ENCODE measurements at regions not wholly inside any gene's neighbourhood (a gene's known extent, or its start where the extent isn't known, plus 50 kb on each side); places are given as distances from the start of the nearest gene placed in this dataset.

DNA sequence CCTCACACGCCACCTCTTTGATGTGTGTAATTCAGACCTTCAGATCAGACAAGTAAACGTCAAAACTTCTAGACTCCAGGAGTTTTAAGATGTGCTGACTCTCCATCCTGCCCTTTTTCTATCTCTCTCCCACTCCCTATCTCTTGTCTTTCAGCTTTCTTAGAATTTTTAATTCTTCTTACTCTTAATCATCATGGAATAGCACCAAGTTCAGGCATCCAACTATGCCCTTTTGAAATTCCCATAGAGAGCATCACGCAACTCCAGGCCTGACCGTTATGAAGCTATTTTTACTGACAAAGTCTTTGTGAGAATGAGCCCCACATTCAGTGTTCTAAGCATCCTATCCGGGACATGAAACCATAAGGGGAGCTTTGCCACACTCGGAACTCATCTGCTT is 62.6 kb downstream of the CTAGE1 start:
- H3K27me3 ChIP-seq (ENCODE audit: insufficient read depth): peaks cover 67% of the 10 kb centered on the region
- no peaks in the 10 kb centered on the region for H3K36me3 ChIP-seq (replicated peaks in 1 of 2; ENCODE audit: control insufficient read depth in 1 of 2, insufficient read depth in 2 of 2, low read length in 1 of 2)
- no peaks in the 10 kb centered on the region for H3K4me1 ChIP-seq (ENCODE audit: control insufficient read depth in 1 of 2, insufficient read depth in 2 of 2, low read depth in 1 of 2, low read length in 1 of 2)
- ChIA-PET CTCF (no interaction called here), POLR2A (no interaction called here)
- H3K9ac ChIP-seq: no peak overlapping the region
- H3K9me2 ChIP-seq: no peaks in the 10 kb centered on the region
- H3K4me2 ChIP-seq: no peak overlapping the region
- TF ChIP-seq FOSL2 (IDR thresholded peaks at IDR 0.05; ENCODE audit: borderline replicate concordance, low read depth): no peak
- TF ChIP-seq RXRA (IDR thresholded peaks at IDR 0.05; ENCODE audit: borderline replicate concordance, low read depth): no peak
- no peak for TF ChIP-seq FOXM1 (IDR thresholded peaks at IDR 0.05; ENCODE audit: low read depth)
- no peak for TF ChIP-seq SMC3 (IDR thresholded peaks at IDR 0.05; ENCODE audit: low read depth, low read length)
- no peak for TF ChIP-seq TCF12 (IDR thresholded peaks at IDR 0.05)
- TF ChIP-seq, protein P1, sequence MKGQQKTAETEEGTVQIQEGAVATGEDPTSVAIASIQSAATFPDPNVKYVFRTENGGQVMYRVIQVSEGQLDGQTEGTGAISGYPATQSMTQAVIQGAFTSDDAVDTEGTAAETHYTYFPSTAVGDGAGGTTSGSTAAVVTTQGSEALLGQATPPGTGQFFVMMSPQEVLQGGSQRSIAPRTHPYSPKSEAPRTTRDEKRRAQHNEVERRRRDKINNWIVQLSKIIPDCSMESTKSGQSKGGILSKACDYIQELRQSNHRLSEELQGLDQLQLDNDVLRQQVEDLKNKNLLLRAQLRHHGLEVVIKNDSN (IDR thresholded peaks at IDR 0.05; ENCODE audit: borderline replicate concordance, low read depth): no peak
- TF ChIP-seq NFIC (IDR thresholded peaks at IDR 0.05; ENCODE audit: borderline replicate concordance): no peak
- no peak for TF ChIP-seq JUND (IDR thresholded peaks at IDR 0.05)
- no peak for TF ChIP-seq TEAD4 (IDR thresholded peaks at IDR 0.05; ENCODE audit: borderline replicate concordance, insufficient read depth)
- TF ChIP-seq, protein P2, sequence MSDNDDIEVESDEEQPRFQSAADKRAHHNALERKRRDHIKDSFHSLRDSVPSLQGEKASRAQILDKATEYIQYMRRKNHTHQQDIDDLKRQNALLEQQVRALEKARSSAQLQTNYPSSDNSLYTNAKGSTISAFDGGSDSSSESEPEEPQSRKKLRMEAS (IDR thresholded peaks at IDR 0.05; ENCODE audit: low read depth): no peak
- H3K27ac ChIP-seq (ENCODE audit: low read depth in 2 of 2, low read length in 1 of 2): no peak overlapping the region
- 17% methylated on average over 6 of the region's 6 CpGs for WGBS (ENCODE audit: low lambda C conversion rate)
- H3F3A ChIP-seq (replicated peaks; ENCODE audit: insufficient read depth): no peaks in the 10 kb centered on the region
- H3K9me3 ChIP-seq: no peaks in the 10 kb centered on the region
- no peaks in the 10 kb centered on the region for H3K79me2 ChIP-seq (ENCODE audit: insufficient read depth)
- no peak for DNase-seq
- no peak overlapping the region for H2AFZ ChIP-seq (ENCODE audit: low read depth)
- no peaks in the 10 kb centered on the region for H4K20me1 ChIP-seq (ENCODE audit: insufficient read depth)
- no peak overlapping the region for H3K4me3 ChIP-seq (ENCODE audit: low read depth in 2 of 2, low read length in 1 of 2)

DNA sequence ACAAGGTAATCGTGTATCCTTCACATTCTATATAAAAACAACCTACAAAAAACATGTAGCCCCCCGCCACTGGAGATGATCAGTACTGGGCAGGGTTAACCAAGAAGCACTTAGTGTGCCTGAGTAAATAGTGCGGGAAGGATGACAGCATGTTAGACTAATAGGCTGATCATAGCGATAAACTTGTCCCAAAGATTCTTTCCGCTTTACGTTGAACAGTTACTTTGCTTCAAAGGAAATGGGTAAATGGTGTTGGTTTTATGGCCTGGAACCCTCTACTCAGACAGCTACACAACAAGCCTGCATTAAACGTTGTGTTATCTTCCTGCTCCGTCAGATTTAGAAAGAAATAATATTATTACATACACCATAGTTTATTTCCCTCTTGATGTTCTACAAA is 67.7 kb downstream of the CTAGE1 start:
- H3K9ac ChIP-seq: no peak overlapping the region

More for the DNA sequence above, 67.7 kb downstream of the CTAGE1 start:
- 18% methylated on average over 8 of the region's 8 CpGs for WGBS (ENCODE audit: low lambda C conversion rate)
- TF ChIP-seq, protein P3, sequence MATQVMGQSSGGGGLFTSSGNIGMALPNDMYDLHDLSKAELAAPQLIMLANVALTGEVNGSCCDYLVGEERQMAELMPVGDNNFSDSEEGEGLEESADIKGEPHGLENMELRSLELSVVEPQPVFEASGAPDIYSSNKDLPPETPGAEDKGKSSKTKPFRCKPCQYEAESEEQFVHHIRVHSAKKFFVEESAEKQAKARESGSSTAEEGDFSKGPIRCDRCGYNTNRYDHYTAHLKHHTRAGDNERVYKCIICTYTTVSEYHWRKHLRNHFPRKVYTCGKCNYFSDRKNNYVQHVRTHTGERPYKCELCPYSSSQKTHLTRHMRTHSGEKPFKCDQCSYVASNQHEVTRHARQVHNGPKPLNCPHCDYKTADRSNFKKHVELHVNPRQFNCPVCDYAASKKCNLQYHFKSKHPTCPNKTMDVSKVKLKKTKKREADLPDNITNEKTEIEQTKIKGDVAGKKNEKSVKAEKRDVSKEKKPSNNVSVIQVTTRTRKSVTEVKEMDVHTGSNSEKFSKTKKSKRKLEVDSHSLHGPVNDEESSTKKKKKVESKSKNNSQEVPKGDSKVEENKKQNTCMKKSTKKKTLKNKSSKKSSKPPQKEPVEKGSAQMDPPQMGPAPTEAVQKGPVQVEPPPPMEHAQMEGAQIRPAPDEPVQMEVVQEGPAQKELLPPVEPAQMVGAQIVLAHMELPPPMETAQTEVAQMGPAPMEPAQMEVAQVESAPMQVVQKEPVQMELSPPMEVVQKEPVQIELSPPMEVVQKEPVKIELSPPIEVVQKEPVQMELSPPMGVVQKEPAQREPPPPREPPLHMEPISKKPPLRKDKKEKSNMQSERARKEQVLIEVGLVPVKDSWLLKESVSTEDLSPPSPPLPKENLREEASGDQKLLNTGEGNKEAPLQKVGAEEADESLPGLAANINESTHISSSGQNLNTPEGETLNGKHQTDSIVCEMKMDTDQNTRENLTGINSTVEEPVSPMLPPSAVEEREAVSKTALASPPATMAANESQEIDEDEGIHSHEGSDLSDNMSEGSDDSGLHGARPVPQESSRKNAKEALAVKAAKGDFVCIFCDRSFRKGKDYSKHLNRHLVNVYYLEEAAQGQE (IDR thresholded peaks at IDR 0.05; ENCODE audit: low read depth, low read length): no peak
- TF ChIP-seq, protein P4, sequence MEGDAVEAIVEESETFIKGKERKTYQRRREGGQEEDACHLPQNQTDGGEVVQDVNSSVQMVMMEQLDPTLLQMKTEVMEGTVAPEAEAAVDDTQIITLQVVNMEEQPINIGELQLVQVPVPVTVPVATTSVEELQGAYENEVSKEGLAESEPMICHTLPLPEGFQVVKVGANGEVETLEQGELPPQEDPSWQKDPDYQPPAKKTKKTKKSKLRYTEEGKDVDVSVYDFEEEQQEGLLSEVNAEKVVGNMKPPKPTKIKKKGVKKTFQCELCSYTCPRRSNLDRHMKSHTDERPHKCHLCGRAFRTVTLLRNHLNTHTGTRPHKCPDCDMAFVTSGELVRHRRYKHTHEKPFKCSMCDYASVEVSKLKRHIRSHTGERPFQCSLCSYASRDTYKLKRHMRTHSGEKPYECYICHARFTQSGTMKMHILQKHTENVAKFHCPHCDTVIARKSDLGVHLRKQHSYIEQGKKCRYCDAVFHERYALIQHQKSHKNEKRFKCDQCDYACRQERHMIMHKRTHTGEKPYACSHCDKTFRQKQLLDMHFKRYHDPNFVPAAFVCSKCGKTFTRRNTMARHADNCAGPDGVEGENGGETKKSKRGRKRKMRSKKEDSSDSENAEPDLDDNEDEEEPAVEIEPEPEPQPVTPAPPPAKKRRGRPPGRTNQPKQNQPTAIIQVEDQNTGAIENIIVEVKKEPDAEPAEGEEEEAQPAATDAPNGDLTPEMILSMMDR (IDR thresholded peaks at IDR 0.05): no peak
- TF ChIP-seq MEF2A (IDR thresholded peaks at IDR 0.05; ENCODE audit: borderline replicate concordance, low read depth) (no peak), RCOR1 (IDR thresholded peaks at IDR 0.05; ENCODE audit: low read length) (no peak), FOXJ3 (CRISPR knock-in tag; IDR thresholded peaks at IDR 0.05) (no peak), NFIC (IDR thresholded peaks at IDR 0.05; ENCODE audit: borderline replicate concordance) (no peak), RFX5 (IDR thresholded peaks at IDR 0.05; ENCODE audit: low read length) (no peak), NRF1 (IDR thresholded peaks at IDR 0.05; ENCODE audit: low read depth, low read length) (no peak), ELF1 (IDR thresholded peaks at IDR 0.05) (no peak), GATA2 (CRISPR knock-in tag; IDR thresholded peaks at IDR 0.05) (no peak), MXI1 (IDR thresholded peaks at IDR 0.05; ENCODE audit: low read depth, low read length) (no peak), FOSL2 (IDR thresholded peaks at IDR 0.05; ENCODE audit: borderline replicate concordance, low read depth) (no peak), EP300 (IDR thresholded peaks at IDR 0.05; ENCODE audit: borderline replicate concordance in 1 of 2, low read depth in 1 of 2, low read length in 1 of 2) (no peak), YY1 (IDR thresholded peaks at IDR 0.05; ENCODE audit: low read depth) (no peak)
- TF ChIP-seq, protein P5, sequence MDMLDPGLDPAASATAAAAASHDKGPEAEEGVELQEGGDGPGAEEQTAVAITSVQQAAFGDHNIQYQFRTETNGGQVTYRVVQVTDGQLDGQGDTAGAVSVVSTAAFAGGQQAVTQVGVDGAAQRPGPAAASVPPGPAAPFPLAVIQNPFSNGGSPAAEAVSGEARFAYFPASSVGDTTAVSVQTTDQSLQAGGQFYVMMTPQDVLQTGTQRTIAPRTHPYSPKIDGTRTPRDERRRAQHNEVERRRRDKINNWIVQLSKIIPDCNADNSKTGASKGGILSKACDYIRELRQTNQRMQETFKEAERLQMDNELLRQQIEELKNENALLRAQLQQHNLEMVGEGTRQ (IDR thresholded peaks at IDR 0.05; ENCODE audit: borderline replicate concordance, low read depth, low read length): no peak
- TF ChIP-seq, protein P1 (IDR thresholded peaks at IDR 0.05; ENCODE audit: borderline replicate concordance, low read depth): no peak
- Histone ChIP-seq H3K4me3 (ENCODE audit: low read depth in 2 of 2, low read length in 1 of 2) (no peak overlapping the region), H3K4me2 (no peak overlapping the region), H3K36me3 (replicated peaks in 1 of 2; ENCODE audit: control insufficient read depth in 1 of 2, insufficient read depth in 2 of 2, low read length in 1 of 2) (no peaks in the 10 kb centered on the region), H3K9me3 (no peaks in the 10 kb centered on the region), H3K27ac (ENCODE audit: low read depth in 2 of 2, low read length in 1 of 2) (no peak overlapping the region), H2AFZ (ENCODE audit: low read depth) (no peak overlapping the region), H3F3A (replicated peaks; ENCODE audit: insufficient read depth) (no peaks in the 10 kb centered on the region), H3K27me3 (ENCODE audit: insufficient read depth) (peaks cover 80% of the 10 kb centered on the region), H3K4me1 (ENCODE audit: control insufficient read depth in 1 of 2, insufficient read depth in 2 of 2, low read depth in 1 of 2, low read length in 1 of 2) (no peaks in the 10 kb centered on the region), H3K9me2 (no peaks in the 10 kb centered on the region), H3K79me2 (ENCODE audit: insufficient read depth) (no peaks in the 10 kb centered on the region), H4K20me1 (ENCODE audit: insufficient read depth) (no peaks in the 10 kb centered on the region)
- POLR2A ChIA-PET: no interaction called here
- DNase-seq: no peak
- CTCF ChIA-PET: no interaction called here

All from SK-N-SH (cell line).